A673 (cell line): ENCODE measurements at regions not wholly inside any gene's neighbourhood (a gene's known extent, or its start where the extent isn't known, plus 50 kb on each side); places are given as distances from the start of the nearest gene placed in this dataset.

Source experiments
- BruUV-seq: library from RNA; stranded (reverse); fragments of 400-500 nt; replicated peaks from 2 replicates; lab custom pipeline; 2021; lab: Mats Ljungman, UMichigan
- CTCF ChIA-PET: fragments of 300-600 bp; sonication (Branson Sonifier 250); formaldehyde crosslinking; loops from one replicate; lab custom pipeline; 2022; ENCODE audit warnings: antibody characterized with exemption; lab: Charles Lee
- POLR2A ChIA-PET: fragments of 300-600 bp; sonication (Branson Sonifier 250); formaldehyde crosslinking; loops from one replicate; lab custom pipeline; 2022; ENCODE audit warnings: antibody characterized with exemption; ENCODE audit not compliant: low non-redundant PET; lab: Charles Lee
- DNase-seq: peaks from one replicate; pipeline ENCODE4 v3.0.0-alpha.2; 2015; ENCODE audit warnings: low spot score
- H3K27ac ChIP-seq: fragments of 200-600 bp; sonication (generic); 2 replicates; pipeline ENCODE4 v1.5.1; 2016; ENCODE audit warnings: mixed run types, low read depth, mild to moderate bottlenecking, mixed read lengths, antibody characterized with exemption, low read length; ENCODE audit not compliant: poor library complexity, severe bottlenecking
- H3K27me3 ChIP-seq: fragments of 200-600 bp; sonication (generic); replicated peaks from 2 replicates; pipeline ENCODE4 v1.6.1; 2017; ENCODE audit warnings: mixed run types, low read depth, mild to moderate bottlenecking, mixed read lengths, antibody characterized with exemption, low read length; ENCODE audit not compliant: insufficient read depth, poor library complexity
- H3K36me3 ChIP-seq: fragments of 200-600 bp; sonication (generic); 2 replicates; pipeline ENCODE4 v1.6.1; 2016; ENCODE audit warnings: mixed run types, mild to moderate bottlenecking, mixed read lengths, antibody characterized with exemption, low read length; ENCODE audit not compliant: insufficient read depth, poor library complexity, severe bottlenecking
- H3K4me1 ChIP-seq: fragments of 200-600 bp; sonication (generic); 2 replicates; pipeline ENCODE4 v1.6.1; 2017; ENCODE audit warnings: mixed run types, mild to moderate bottlenecking, mixed read lengths, antibody characterized with exemption, low read length; ENCODE audit not compliant: insufficient read depth, poor library complexity, severe bottlenecking
- H3K4me3 ChIP-seq: fragments of 200-600 bp; sonication (generic); 2 replicates; pipeline ENCODE4 v1.5.1; 2016; ENCODE audit warnings: low read depth, mixed run types, mild to moderate bottlenecking, mixed read lengths, low read length; ENCODE audit not compliant: poor library complexity, severe bottlenecking
- H3K9me3 ChIP-seq: fragments of 200-600 bp; sonication (generic); 2 replicates; pipeline ENCODE4 v1.6.1; 2016; ENCODE audit warnings: mixed run types, low read depth, mild to moderate bottlenecking, mixed read lengths, antibody characterized with exemption, low read length; ENCODE audit not compliant: poor library complexity, severe bottlenecking
- EZH2 ChIP-seq: fragments of 200-600 bp; sonication (generic); IDR thresholded peaks from 2 replicates; pipeline ENCODE4 v1.6.1; 2017; ENCODE audit warnings: borderline replicate concordance, low read depth, mild to moderate bottlenecking, mixed read lengths, antibody characterized with exemption, low read length; ENCODE audit not compliant: poor library complexity, severe bottlenecking
- intact Hi-C: fragments of 100-400 bp; cut with micrococcal nuclease; formaldehyde crosslinking; loops from one replicate; pipeline ENCODE4 v1.10.0; 2022; ENCODE audit not compliant: unreplicated experiment
- TF ChIP-seq, protein P1 (sequence below): fragments of 300-800, 200-600 bp; sonication (generic); conservative IDR thresholded peaks from 2 replicates; pipeline ENCODE4 v1.5.1; 2017; ENCODE audit warnings: low read depth, mild to moderate bottlenecking, antibody characterized with exemption, low read length, moderate library complexity, mixed read lengths

DNA sequence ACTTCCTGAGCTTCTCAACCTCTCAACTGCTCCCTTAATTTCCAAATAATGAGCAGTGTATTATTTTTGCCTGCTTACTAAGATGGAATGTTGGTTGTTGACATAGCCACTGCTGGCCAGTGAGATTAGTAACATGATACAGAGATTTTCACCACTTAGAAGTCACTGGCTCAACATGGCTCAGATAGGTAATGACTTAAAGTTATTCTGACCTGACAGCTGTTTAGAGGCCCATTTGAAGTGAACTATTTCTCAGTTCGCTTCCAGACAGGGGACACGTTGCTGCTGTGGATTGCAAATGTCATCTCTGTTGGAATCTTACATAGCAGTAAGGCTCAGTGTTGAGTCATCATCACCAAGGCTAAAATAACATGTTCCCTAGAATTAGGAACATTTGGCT is 490.2 kb downstream of the TLE4 start:
- Histone ChIP-seq H3K36me3 (no peaks in the 10 kb centered on the region), H3K9me3 (no peaks in the 10 kb centered on the region), H3K4me3 (no peak overlapping the region), H3K4me1 (peaks cover 5% of the 10 kb centered on the region), H3K27me3 (peaks cover 16% of the 10 kb centered on the region), H3K27ac (no peak overlapping the region)
- CTCF ChIA-PET = no interaction called here
- intact Hi-C loops = no loop called here
- POLR2A ChIA-PET = no interaction called here
- no peak for DNase-seq
- no TSS peak for BruUV-seq
- TF ChIP-seq EZH2 = no peak
- TF ChIP-seq, protein P1, sequence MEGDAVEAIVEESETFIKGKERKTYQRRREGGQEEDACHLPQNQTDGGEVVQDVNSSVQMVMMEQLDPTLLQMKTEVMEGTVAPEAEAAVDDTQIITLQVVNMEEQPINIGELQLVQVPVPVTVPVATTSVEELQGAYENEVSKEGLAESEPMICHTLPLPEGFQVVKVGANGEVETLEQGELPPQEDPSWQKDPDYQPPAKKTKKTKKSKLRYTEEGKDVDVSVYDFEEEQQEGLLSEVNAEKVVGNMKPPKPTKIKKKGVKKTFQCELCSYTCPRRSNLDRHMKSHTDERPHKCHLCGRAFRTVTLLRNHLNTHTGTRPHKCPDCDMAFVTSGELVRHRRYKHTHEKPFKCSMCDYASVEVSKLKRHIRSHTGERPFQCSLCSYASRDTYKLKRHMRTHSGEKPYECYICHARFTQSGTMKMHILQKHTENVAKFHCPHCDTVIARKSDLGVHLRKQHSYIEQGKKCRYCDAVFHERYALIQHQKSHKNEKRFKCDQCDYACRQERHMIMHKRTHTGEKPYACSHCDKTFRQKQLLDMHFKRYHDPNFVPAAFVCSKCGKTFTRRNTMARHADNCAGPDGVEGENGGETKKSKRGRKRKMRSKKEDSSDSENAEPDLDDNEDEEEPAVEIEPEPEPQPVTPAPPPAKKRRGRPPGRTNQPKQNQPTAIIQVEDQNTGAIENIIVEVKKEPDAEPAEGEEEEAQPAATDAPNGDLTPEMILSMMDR = no peak

DNA sequence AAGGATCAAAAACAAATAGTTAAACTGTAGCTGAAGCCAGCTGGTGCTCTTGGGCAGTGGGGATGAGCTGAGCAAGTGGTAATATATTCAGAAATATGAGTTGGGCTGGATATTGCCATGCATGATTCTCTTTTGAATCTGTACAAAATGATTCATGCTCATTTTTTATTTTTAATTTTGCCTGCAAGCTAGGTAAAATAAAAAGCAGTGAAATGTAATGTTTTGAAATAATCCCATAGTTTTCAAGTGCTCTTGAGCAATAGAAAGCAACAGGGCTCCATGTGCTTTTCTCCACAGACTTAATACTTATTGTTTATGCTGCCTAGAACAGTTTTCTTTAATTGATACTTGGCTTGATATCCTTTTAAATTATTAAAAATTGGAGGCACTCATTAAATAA is 489.3 kb downstream of the TLE4 start:
- CTCF ChIA-PET = no interaction called here
- POLR2A ChIA-PET = no interaction called here
- intact Hi-C loops = no loop called here
- no TSS peak for BruUV-seq
- peaks cover 16% of the 10 kb centered on the region for H3K27me3 ChIP-seq
- no peak overlapping the region for H3K4me3 ChIP-seq
- no peak for TF ChIP-seq EZH2
- TF ChIP-seq, protein P1 = no peak
- no peaks in the 10 kb centered on the region for H3K36me3 ChIP-seq
- no peak for DNase-seq
- no peaks in the 10 kb centered on the region for H3K9me3 ChIP-seq
- H3K4me1 ChIP-seq = no peaks in the 10 kb centered on the region
- no peak overlapping the region for H3K27ac ChIP-seq

DNA sequence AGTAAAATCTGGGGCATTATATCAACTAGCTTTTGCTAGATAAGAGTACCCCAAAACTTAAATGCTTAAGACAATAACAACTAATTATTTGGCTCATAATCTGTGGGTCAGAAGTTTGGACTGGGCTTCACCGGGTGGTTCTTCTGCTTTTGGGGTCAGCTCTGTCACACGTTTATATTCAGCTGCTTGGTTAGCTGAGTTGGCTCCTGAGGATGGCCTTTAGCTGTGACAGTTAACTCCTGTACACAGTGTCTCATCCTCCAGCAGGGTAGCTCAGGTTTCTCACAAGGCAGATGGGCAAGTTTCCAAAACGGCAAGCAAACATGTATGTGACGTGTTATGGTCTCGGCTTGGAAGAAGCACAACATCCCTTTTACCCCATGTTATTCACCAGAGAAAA is 488.2 kb downstream of the TLE4 start:
- BruUV-seq = no TSS peak
- no peak for DNase-seq
- H3K27ac ChIP-seq = no peak overlapping the region
- H3K27me3 ChIP-seq = peaks cover 6% of the 10 kb centered on the region
- TF ChIP-seq, protein P1 = no peak
- TF ChIP-seq EZH2 = no peak
- intact Hi-C loops = no loop called here
- POLR2A ChIA-PET = interaction anchor here (0.6 kb wide), 1 partner anchor 18 kb away, joined by 5 read pairs; no protein-coding TSS in a partner anchor
- H3K4me1 ChIP-seq = no peaks in the 10 kb centered on the region
- H3K9me3 ChIP-seq = no peaks in the 10 kb centered on the region
- no peak overlapping the region for H3K4me3 ChIP-seq
- H3K36me3 ChIP-seq = no peaks in the 10 kb centered on the region
- CTCF ChIA-PET = no interaction called here
